Coronary artery (tissue), 2 donors: ENCODE measurements at regions not wholly inside any gene's neighbourhood (a gene's known extent, or its start where the extent isn't known, plus 50 kb on each side); places are given as distances from the start of the nearest gene placed in this dataset.

Experiments used
- DNase-seq: peaks from one replicate; pipeline ENCODE4 v3.0.0-alpha.2; 2017; ENCODE audit warnings: low spot score
- H3K27ac ChIP-seq, 2 donors: fragments of 200-600 bp; sonication (generic); one replicate each; pipeline ENCODE4 v1.5.1; 2016 to 2019
- H3K4me3 ChIP-seq: fragments of 200-600 bp; sonication (generic); 2 replicates; pipeline ENCODE4 v1.5.1; 2016; ENCODE audit warnings: mild to moderate bottlenecking, moderate library complexity
- CTCF ChIP-seq: fragments of 200-600 bp; sonication (generic); IDR thresholded peaks from one replicate; pipeline ENCODE4 v1.5.1; 2019; ENCODE audit warnings: antibody characterized with exemption

GRCh38 chr10:83332690-83333089 is 806.6 kb upstream of the GHITM start:
- no peak overlapping the region for H3K4me3 ChIP-seq
- no peak for TF ChIP-seq CTCF
- DNase-seq = no peak
- no peak overlapping the region for H3K27ac ChIP-seq

GRCh38 chr10:83333566-83333965 is 805.7 kb upstream of the GHITM start:
- TF ChIP-seq CTCF = no peak
- DNase-seq = no peak
- H3K27ac ChIP-seq = no peak overlapping the region
- no peak overlapping the region for H3K4me3 ChIP-seq

DNA sequence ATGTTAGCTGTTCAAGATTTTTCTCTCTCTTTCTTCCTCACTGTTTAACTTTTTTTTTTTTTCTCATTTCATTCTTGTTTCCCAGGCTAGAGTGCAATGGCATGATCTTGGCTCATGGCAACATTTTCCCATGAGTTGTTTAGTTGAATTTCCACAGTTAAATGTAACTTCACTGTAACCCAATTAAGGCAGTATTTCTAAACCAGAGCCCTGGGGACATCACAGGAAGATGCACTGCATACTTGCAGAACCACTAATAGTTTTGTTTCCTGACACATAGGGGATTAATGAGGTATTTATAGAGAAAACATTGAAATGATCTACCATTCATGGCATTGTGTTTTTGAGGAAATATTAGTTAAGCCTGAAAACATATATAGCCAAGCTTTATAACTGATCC is 795.6 kb upstream of the GHITM start:
- H3K27ac ChIP-seq = no peak overlapping the region
- no peak for DNase-seq
- TF ChIP-seq CTCF = no peak
- no peak overlapping the region for H3K4me3 ChIP-seq

- no peak for DNase-seq
- TF ChIP-seq CTCF = no peak
- Histone ChIP-seq H3K27ac (no peak overlapping the region), H3K4me3 (no peak overlapping the region)
Measured at GRCh38 chr10:83346266-83346910, 792.9 kb upstream of the GHITM start.

GRCh38 chr10:83352588-83352987 is 786.7 kb upstream of the GHITM start:
- H3K27ac ChIP-seq = no peak overlapping the region
- no peak for DNase-seq
- TF ChIP-seq CTCF = no peak
- no peak overlapping the region for H3K4me3 ChIP-seq

GRCh38 chr10:83354456-83354855 is 784.9 kb upstream of the GHITM start:
- Histone ChIP-seq H3K27ac (no peak overlapping the region), H3K4me3 (no peak overlapping the region)
- TF ChIP-seq CTCF = no peak
- no peak for DNase-seq

DNA sequence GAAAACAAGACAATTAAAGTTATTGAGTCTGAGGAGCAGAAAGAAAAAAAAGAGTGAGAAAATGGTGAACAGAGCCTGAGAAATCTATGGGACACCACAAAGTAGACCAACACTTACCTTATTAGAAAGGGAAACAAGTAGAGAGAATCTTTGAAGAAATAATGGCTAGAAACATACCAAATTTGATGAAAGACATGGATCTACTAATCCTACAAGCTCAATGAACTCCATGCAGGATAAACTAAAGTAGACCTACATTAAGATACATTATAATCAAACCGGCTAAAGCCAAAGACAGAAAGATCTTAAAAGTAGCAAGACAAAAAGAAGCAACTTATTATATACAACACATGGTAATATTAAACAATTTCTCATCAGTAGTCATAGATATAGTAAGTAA is 782.3 kb upstream of the GHITM start:
- H3K4me3 ChIP-seq = no peak overlapping the region
- no peak for DNase-seq
- TF ChIP-seq CTCF = no peak
- no peak overlapping the region for H3K27ac ChIP-seq
